Hippocampal formation (tissue), 2 donors: ENCODE measurements at regions not wholly inside any gene's neighbourhood (a gene's known extent, or its start where the extent isn't known, plus 50 kb on each side); places are given as distances from the start of the nearest gene placed in this dataset.
"Not testable (repeated sequence)": the region's sequence is repeated elsewhere in the genome, so short reads cannot be mapped to it uniquely, and the experiment has no call there.

ENCODE experiments used
- DNase-seq, 2 donors: peaks; one replicate each; lab custom pipeline; 2025; lab: John Stamatoyannopoulos, UW

- no peak for DNase-seq
Measured at GRCh38 chr4:117014236-117014635, 71.1 kb downstream of the TRAM1L1 start.

GRCh38 chr4:117010671-117011070, 74.7 kb downstream of the TRAM1L1 start:
- no peak for DNase-seq

DNA sequence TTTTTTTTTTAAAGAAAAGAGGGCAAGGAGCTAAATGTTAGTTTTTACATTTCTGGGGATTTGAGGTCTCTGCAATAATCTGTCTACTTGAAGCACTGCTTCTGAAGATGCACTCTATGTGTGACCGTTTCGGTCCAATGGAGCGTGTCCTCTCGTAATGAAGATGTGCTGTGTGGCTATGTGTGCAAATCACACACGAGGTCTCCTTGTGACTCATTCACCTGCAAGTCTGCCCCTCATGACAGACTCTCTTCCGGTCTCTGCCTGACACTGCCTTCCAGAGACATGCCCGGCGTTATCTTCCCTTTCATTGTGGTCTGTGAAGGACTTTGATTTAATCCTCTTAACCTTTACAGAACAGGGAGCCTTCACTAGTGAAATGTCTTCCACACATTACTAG, 84.3 kb downstream of the TRAM1L1 start:
- DNase-seq, result no peak

- no peak for DNase-seq
Measured at GRCh38 chr4:116982656-116983055, 102.7 kb downstream of the TRAM1L1 start.

DNA sequence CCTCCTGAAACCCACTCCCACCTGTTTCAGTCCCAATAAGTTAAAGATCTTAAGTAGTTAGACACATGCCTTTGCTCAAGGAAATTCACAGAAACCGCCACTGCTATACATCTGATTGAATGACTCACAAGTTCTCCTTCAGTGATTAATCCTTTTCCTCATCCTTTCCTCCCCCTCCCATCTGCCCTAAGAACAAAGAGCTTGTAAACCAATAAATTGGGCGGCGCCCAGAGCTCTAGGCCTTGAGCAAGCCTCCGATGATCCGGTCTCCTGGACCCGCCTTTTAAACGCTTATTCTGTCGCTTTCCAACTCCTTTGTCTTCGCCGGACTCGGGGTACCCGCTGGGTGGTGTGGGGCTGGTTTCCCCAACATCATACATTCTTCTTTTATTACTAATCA, 104.9 kb downstream of the TRAM1L1 start:
- DNase-seq, result not testable (repeated sequence)

DNA sequence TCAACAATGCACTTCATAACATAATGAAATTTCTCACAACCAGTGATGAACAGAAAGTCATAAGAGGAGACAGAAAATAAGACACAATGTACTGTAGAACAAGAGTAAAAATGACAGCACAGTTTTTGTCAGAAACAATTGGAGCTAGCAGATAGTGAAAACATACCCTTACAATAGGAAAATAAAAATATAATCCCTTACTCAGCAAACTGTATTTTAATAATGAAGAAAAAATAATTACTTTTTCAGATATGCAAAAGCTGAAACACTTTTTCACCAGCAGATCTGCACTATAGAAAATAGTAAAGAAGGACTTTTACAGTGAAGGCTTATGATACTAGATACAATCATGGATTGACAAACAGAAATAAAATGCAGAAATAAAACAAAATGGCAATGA, 126.3 kb downstream of the TRAM1L1 start:
- no peak for DNase-seq

GRCh38 chr4:116953947-116954346, 131.4 kb downstream of the TRAM1L1 start:
- DNase-seq, result no peak

GRCh38 chr4:116952530-116953136, 132.7 kb downstream of the TRAM1L1 start:
- no peak for DNase-seq

DNA sequence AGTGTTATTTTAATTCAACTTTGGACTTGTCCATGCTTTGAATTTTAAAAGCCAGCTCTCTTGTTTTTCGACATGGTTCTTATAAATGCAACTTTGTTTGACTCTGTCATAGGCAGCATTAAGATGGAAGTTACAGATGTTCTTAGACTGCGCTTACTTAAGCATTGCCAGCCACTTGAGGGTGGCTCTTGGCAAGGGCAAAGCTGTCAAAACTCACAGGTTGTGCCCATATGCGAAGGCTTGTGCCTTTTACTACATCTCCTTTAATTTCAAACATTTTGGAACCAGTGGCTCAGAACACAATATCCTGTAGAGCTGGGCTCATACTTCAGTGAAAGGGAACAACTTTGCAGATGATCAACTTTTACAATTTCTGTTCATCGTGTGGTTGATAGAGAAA, 135.5 kb downstream of the TRAM1L1 start:
- no peak for DNase-seq

DNA sequence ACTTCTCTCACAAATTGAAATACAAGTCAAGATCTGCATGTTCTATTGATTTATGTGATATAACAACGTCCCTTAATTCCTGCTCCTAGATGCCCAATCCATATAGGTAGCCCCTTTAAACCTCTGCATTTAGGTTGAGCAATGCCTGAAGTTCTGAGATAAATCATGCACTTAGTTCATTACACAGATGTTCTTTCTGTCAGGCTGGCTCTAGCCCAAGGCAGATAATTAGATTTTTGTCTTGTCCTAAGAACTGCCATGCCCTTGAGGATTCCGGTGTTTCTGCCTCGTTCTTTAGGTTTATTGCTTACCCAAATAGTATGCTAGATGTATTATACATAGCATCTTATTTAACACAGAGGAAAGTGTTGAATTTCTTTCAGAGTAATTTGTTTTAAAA, 143.1 kb downstream of the TRAM1L1 start:
- DNase-seq, result no peak

DNA sequence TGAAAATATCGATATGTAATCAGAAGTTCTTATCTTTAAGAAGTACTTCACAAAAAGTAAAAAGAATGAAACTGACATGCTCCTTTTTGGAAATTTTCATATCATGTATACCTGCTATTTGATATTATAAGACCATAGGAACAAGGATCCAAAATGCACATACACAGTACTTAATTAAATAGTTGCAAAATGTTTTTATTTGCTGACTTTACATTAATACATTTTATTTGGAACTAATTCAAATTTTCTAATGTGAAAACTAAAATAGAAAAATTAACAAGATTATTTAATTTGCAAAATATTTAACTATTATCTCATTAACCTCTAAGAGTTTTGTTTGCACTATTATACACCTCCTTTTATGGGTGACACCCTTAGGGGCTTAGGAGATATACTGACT, 155.0 kb downstream of the TRAM1L1 start:
- DNase-seq, result no peak

DNA sequence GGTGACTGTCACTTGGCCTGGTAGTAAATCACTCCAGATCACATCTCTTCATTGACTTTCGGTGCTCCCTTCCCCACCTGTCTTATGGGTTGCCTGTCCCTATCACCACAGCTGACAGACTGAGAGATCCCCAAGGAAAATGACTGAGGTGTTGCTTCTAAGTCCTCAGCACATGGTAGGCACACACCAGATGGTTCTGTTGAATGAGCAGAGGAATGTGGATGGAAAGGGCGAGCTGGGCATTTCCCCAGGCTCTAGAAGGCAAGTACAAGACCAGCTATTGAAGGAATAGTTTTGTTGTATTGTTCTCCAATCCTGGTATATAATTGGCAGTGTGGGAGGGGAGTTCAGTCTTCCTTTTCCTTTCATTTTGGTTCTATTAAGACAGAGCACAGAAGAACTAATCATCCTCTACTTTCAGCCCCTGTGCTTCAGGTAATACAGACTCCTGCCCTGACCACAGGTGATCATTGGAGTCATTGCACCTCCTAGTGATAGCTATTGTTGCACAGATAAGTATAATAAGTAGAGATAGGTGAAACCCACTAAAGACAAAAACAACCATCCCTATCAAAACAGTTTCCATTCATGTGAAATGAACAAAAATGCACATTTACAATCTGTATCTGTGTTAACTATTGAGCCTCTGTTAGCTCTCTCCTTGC, 158.6 kb downstream of the TRAM1L1 start:
- no peak for DNase-seq

DNA sequence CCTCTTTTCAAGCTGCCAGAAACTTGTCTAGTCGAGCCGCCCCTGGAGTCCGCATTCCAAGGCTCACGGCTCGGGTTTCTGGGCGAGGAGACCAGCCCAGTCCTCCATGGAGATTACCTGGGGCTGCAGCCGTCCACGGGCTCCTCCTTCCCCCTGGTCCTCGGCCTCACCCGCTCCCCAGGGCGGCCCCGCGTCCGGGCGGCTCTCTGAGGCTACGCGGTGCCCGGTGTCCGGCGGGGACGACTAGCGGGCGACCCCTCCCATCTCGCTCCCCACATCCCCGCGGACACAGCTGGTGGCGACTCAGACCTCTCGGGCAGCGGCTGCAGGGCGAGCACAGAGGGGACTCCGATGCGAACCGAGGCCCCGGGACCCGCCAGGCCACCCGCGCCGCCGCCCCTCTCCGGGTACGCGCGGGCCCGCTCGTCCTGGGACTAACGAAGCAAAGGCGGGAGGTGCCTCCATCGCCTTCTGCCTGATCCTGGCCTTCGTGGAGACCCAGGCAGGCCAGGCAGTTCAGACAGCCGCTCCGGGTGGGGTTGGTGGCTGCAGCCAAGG, 159.4 kb downstream of the TRAM1L1 start:
- no peak for DNase-seq

DNA sequence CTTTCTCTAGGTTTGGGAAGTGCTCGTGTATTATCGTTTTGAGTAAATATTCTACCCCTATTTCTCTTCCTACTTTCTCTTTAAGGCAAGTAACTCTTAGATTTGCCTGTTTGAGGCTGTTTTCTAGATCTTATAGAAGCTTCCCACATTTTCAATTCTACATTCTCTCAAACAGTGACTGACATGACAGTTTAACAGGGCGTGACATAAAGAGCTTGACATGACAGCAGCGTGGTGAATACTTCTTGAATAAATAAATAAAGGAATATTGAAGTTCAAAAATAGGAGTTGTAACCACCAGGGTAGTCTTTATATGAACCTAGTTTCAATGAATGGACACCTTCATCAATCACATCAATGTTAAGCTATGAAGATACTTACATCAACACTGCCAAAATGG, 162.0 kb downstream of the TRAM1L1 start:
- DNase-seq, result no peak

GRCh38 chr4:116913451-116913850, 171.9 kb downstream of the TRAM1L1 start:
- no peak for DNase-seq

DNA sequence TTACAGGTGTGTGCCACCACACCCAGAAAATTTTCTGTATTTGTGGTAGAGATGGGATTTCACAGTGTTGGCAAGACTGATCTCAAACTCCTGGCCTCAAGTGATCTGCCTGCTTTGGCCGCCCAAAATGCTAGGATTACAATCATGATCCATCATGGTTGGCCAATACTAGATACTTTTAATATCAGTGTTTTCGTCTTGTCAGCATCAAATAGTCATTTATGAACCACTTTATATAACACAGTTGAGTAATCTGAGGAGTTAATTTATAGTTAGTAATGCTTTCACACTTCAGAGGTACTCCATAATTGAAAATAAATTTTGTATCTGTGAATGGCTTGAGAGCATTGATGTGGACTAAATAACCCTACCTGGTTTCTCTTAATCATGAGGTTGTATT, 178.6 kb downstream of the TRAM1L1 start:
- no peak for DNase-seq

DNA sequence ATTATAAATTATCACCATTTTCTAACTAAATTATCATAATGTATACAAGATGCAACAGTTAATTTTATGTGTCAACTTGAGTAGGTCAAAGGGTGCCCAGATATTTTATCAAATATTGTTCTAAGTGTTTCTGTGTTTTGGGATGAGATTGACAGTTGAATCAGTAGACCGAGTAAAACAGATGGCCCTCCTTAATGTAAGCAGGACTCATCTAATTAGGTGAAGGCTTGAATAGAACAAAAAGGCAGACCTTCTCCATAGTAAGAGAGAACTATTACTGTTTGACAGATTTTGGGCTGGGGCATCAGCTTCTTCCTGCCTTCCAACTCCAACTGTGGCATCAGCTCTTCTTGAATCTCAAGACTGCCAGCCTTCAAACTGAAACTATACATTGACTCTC, 185.8 kb downstream of the TRAM1L1 start:
- no peak for DNase-seq

- DNase-seq, result no peak
Measured at GRCh38 chr4:116885579-116885978, 199.8 kb downstream of the TRAM1L1 start.

- no peak for DNase-seq
Measured at GRCh38 chr4:116882503-116882902, 202.9 kb downstream of the TRAM1L1 start.

- no peak for DNase-seq
Measured at GRCh38 chr4:116881077-116881476, 204.3 kb downstream of the TRAM1L1 start.

DNA sequence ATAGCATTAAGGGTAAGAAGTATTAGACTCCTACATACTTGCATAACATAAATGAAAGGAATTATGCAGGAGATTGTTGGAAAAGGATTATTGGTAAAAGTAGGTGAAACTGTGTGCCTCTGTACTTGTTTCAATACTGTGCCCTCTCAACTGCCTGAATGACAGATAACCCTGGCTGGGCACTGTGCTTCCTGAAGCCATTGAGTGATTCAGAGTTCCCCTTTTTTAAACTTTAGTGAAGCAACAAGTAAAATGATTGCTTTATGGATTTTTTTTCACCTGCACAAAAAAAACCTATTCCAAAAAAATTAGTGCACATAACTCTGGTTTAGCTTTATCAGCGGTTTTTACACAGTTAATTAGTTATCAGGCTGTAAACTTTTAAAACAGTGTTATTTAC, 204.8 kb downstream of the TRAM1L1 start:
- no peak for DNase-seq

DNA sequence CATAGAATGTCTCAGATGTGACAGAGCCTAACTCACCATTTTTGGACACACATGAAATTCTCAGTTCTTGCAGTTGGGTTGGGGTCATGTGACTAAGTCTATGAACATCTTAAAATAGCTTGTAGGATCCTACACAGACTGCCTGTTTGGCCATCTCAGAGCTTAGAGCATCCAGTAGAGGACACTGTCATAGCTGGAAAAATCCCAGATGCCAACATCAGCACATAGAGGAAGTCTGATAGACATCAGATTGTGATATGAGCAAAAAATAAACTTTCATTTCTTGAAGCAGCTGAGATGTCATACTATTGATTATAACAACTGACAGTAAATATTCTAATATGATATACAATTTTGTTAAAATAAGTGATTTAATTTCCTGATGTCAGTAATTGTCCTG, 207.1 kb downstream of the TRAM1L1 start:
- no peak for DNase-seq

GRCh38 chr4:116877069-116877468, 208.3 kb downstream of the TRAM1L1 start:
- DNase-seq, result no peak

DNA sequence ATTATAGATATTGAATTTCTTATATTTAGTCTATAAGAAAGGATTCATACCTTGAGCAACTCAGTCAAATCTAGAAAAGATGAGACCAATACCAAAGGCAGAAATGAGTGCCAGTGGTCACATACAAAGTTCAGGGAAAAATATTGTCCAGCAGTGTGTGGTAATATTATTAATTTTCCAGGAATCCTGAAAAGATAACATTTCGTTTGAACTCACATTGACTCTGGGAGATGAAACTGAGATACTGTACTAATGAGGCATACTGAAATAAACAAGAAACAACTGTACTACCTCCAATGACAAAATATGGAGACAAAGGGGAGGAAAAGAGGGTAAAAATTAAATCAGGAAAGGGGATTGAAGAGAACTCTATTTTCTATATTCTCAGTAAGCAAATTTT, 212.4 kb downstream of the TRAM1L1 start:
- DNase-seq, result no peak
